HG03354 (cell line): ENCODE measurements at regions not wholly inside any gene's neighbourhood (a gene's known extent, or its start where the extent isn't known, plus 50 kb on each side); places are given as distances from the start of the nearest gene placed in this dataset.

Source experiments
- ATAC-seq: cut with Tn5 transposase; IDR thresholded peaks from one replicate; pipeline ENCODE4 v1.9.1; 2021; ENCODE audit warnings: mild to moderate bottlenecking; ENCODE audit not compliant: unreplicated experiment, poor library complexity, severe bottlenecking

DNA sequence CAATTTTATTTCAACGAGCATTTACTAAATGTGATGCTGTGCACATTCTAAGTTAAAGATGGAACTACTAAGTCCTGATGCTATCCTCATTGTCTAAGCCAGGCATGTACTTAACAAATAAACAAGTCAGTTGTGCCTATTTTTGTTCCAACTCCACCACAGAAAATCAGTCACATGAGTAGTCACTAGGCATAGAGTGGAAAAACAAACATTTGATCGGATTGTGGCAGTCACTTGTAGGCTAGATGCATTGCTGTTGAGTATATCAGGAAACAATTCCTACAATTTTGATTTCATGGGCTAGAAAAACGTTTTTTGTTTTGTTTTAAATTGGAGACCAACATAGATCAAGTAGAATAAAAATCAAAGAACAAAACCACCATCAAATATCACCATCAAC is 177.6 kb upstream of the SLC25A13 start:
- ATAC-seq, result no peak

GRCh38 chr7:96497567-96497966 is 175.7 kb upstream of the SLC25A13 start:
- ATAC-seq, result no peak

DNA sequence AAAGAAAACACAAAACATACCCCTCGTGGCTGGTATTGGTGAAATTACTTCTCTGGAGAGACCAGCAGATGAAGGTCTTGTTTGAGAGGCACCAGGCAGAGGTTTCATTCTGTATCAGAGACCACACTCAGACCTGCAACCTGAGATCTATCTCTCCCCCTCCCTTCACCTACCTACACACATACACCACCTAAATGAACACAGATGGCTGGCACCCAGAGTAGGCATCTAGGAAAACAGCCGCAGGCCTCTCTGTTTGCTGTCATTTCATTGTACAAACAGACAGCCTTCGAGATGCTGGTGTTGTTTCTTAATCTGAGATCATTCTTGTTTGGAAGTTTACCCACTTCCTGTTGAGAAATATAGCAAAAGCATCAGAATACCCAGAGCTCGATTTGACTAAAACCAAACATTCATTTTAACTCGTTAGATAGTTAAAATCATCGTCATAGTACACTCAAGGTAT is 173.9 kb upstream of the SLC25A13 start:
- ATAC-seq, result peak; percentile 74

- ATAC-seq, result no peak
These were observed 164.8 kb upstream of the SLC25A13 start for GRCh38 chr7:96486681-96487080.

DNA sequence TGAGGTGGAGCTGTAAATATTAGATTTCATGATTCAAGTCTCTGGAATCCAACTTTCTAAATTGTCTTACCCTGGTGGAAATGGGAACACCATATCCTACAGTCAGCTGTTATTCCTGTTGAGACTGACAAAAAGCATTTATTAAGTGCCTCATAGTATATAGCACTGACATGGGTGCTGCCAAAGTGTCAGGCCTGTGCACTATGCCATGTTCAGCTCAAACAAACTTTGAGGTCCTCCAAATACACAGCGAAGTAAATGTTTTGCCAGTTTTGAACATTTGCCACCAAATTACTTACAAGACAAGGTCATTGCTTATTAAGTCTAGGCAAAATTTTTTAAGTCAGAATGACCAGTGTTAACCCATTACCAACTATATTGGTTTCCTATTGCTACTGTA is 162.9 kb upstream of the SLC25A13 start:
- ATAC-seq, result no peak

- no peak for ATAC-seq
These were observed 162.2 kb upstream of the SLC25A13 start for GRCh38 chr7:96484091-96484490.

GRCh38 chr7:96481796-96482195 is 159.9 kb upstream of the SLC25A13 start:
- ATAC-seq, result no peak

DNA sequence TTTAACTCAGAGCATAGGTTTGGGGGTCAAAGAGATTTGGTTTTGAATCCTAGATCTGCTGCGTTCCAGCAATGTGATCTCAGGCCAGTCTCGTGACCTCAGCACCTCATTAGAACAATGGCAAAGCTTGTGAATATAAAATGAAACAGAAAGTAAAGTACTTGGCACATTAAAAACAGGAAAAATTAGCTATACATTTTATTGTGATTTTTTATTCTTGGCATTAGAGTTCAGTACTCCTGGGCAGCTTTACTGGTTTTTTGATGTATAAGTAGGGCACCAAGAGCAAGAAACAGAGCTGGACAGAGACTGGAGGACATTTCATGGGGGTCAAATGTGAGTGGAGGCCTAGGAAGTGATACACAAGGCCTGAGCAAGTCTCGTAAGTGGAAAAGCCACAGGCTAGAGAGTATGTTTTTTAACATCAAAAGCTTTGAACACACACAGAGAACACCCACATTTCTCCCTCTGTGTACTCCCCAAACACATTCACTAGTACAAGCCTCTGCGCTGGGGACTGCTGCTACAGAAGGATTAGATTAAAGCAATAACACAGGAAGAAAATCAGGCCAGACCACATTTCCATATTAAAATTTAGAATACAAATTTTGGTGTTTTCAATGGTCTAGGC is 157.2 kb upstream of the SLC25A13 start:
- no peak for ATAC-seq

DNA sequence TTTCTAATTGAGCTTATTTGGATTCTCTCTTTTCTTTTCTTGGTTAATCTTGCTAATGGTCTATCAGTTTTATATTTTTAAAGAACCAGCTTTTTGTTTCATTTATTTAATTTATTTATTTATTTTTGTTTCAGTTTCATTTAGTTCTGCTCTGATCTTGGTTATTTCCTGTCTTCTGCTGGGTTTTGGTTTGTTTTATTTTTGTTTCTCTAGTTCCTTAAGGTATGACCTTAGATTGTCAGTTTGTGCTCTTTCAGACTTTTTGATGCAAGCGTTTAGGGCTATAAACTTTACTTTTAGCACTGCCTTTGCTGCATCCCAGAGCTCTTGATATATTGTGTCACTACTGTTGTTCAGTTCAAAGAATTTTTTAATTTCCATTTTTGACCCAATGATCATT is 149.7 kb upstream of the SLC25A13 start:
- ATAC-seq, result no peak

GRCh38 chr7:96452146-96452545 is 130.2 kb upstream of the SLC25A13 start:
- no peak for ATAC-seq

GRCh38 chr7:96449094-96449493 is 127.2 kb upstream of the SLC25A13 start:
- no peak for ATAC-seq

GRCh38 chr7:96447109-96447645 is 125.3 kb upstream of the SLC25A13 start:
- no peak for ATAC-seq

DNA sequence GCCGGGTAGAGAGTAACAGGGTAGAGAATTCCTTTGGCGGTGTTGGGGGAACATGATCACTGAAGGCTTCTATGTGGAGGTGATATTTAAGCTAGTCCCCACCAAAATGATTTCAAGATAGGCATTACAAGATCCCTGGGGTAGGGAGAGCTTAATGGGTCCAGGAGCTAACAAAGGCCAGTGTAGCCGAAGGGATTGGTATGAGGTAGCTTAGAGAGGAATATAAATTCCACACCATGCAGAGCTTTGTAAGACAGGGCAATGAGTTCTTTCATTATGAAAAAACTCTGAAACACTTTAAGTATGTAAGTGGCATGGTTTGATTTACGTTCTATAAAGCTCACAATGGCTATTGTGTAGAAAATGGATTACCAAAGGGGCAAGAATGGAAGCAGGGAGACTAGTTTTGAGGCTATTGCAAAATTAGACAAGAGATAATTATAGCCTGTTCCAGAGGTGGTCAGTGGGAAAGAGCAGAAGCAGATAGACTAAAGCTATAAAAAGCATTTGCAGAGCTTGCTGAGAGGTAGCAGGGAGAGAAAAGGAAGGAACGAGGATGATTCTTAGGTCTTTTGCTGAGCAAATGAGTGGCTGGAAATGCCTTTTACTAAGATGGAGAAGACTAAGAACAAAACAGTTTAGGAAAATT is 119.7 kb upstream of the SLC25A13 start:
- no peak for ATAC-seq

GRCh38 chr7:96440328-96440727 is 118.4 kb upstream of the SLC25A13 start:
- ATAC-seq, result no peak

DNA sequence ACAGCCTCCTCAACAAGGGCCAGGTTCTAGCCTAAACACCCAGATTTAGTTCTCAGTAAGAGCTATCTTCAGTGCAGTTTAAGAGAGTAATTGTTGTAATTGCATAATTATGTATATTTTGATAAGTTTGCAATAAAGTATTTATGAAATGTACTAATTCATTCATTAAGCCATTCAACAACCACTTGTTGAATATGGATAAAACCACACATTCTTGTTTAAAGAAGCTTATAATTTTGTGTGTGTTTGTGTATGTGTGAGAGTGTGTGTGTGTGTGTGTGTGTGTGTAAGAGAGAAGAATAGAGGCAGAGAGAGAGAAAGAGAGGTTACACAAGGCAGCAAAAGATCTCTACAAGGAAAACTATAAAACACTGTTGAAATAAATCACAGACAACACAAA is 115.0 kb upstream of the SLC25A13 start:
- no peak for ATAC-seq

DNA sequence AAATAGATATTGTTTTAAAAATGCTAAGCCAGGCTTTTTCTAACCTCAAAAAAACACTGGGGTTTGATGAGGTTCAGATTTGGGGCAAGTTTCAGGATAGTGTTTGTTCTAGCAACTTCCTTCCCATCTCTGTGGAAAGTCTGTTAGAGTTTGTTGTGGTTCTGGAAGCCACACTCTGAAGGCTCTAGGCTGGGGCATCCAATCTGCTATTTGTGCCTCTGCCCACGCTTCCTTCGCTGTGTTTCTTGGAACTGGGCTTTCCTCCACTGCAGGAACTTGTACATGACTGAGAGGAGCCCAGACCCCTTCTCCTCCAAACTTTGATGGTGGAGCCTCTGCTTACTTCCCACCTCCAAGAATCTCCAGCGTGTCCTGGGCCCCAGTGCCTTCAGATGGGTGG is 108.5 kb upstream of the SLC25A13 start:
- ATAC-seq, result no peak

- ATAC-seq, result no peak
These were observed 105.2 kb upstream of the SLC25A13 start for GRCh38 chr7:96427143-96427542.

DNA sequence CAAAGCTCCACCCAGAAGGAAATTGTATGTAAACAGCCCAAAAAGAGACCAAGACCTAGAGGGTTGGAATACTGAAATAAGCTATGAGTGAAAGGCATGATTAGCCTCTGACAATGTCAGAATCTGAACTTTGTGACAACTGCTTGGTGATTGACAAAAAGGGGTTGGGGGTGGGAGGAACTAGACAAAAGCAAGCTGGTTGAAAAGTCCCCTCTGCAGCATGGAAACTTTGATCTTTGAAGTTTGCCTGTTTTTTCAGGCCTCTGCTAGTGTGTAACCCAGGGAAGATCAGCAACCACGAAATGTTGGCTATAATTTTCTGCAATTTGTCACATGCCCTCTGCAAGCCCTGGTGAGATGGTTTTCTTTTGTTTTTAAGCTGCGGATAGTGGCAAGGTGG is 104.8 kb upstream of the SLC25A13 start:
- ATAC-seq, result no peak

GRCh38 chr7:96426027-96426426 is 104.1 kb upstream of the SLC25A13 start:
- ATAC-seq, result no peak

- no peak for ATAC-seq
These were observed 102.5 kb upstream of the SLC25A13 start for GRCh38 chr7:96424411-96424810.

DNA sequence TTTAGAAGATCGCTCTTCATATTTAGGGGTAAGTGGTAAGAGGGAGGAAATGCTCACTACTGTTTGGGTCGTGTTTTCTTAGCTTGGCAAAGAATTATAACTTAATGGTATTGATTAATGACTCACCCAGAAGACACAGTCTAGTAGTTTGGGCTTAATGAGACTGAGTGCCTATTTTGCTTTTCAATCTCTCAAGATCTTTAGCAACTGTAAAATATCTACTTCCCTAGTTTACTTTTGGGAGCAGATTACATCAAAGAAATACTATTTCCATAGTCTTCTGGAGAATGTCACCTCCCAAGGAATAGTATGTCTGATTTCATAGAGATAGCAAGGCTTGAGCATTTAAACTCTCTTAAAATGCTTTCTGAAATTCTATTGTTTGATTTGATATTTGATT is 100.5 kb upstream of the SLC25A13 start:
- no peak for ATAC-seq
